Trophoblast cell (in vitro differentiated cells and primary cell): ENCODE measurements at regions not wholly inside any gene's neighbourhood (a gene's known extent, or its start where the extent isn't known, plus 50 kb on each side); places are given as distances from the start of the nearest gene placed in this dataset.
"Not testable (repeated sequence)": the region's sequence is repeated elsewhere in the genome, so short reads cannot be mapped to it uniquely, and the experiment has no call there.

Experiments
- DNase-seq, 2 donors: peaks; one replicate each; pipeline ENCODE4 v3.0.0-alpha.2; 2016
- H2AFZ ChIP-seq: 2 replicates; pipeline ENCODE4 v1.6.1; 2013; ENCODE audit warnings: low read length, moderate library complexity, mild to moderate bottlenecking; ENCODE audit not compliant: insufficient read depth, poor library complexity
- H2AK5ac ChIP-seq: 2 replicates; pipeline ENCODE4 v1.6.1; 2013; ENCODE audit warnings: mild to moderate bottlenecking, low read length
- H2BK120ac ChIP-seq: 2 replicates; pipeline ENCODE4 v1.6.1; 2013; ENCODE audit warnings: low read length, mild to moderate bottlenecking, moderate library complexity; ENCODE audit not compliant: insufficient read depth, poor library complexity
- H2BK12ac ChIP-seq: 2 replicates; pipeline ENCODE4 v1.6.1; 2013; ENCODE audit warnings: mild to moderate bottlenecking, low read length, moderate library complexity
- H2BK5ac ChIP-seq: 2 replicates; pipeline ENCODE4 v1.6.1; 2013; ENCODE audit warnings: low read length, low read depth, moderate library complexity, mild to moderate bottlenecking; ENCODE audit not compliant: poor library complexity
- H3K14ac ChIP-seq: 2 replicates; pipeline ENCODE4 v1.6.1; 2013; ENCODE audit warnings: mild to moderate bottlenecking, low read length
- H3K18ac ChIP-seq: 2 replicates; pipeline ENCODE4 v1.6.1; 2013; ENCODE audit warnings: mild to moderate bottlenecking, low read length
- H3K23ac ChIP-seq: 2 replicates; pipeline ENCODE4 v1.6.1; 2013; ENCODE audit warnings: low read length
- H3K27ac ChIP-seq: 2 replicates; pipeline ENCODE4 v1.5.1; 2013; ENCODE audit warnings: low read depth, mild to moderate bottlenecking, inconsistent platforms, low read length, moderate library complexity
- H3K27me3 ChIP-seq: 2 replicates; pipeline ENCODE4 v1.6.1; 2013; ENCODE audit warnings: inconsistent platforms, mild to moderate bottlenecking, low read length, moderate library complexity; ENCODE audit not compliant: insufficient read depth
- H3K36me3 ChIP-seq, 2 experiments: 1 replicate in 1 of 2; 2 replicates in 1 of 2; pipeline ENCODE4 v1.6.1; 2013; ENCODE audit warnings: low read length in 2 of 2, mild to moderate bottlenecking in 2 of 2, moderate library complexity in 1 of 2; ENCODE audit not compliant: insufficient read depth in 2 of 2, control insufficient read depth in 1 of 2
- H3K4ac ChIP-seq: 2 replicates; pipeline ENCODE4 v1.6.1; 2013; ENCODE audit warnings: low read depth, mild to moderate bottlenecking, low read length, moderate library complexity
- H3K4me1 ChIP-seq, 2 experiments: 1 replicate in 1 of 2; 2 replicates in 1 of 2; pipeline ENCODE4 v1.6.1; 2013; ENCODE audit warnings: low read length in 2 of 2, mild to moderate bottlenecking in 2 of 2, moderate library complexity in 1 of 2; ENCODE audit not compliant: insufficient read depth in 2 of 2, control insufficient read depth in 1 of 2
- H3K4me2 ChIP-seq: 2 replicates; pipeline ENCODE4 v1.6.1; 2013; ENCODE audit warnings: inconsistent platforms, mild to moderate bottlenecking, low read length, moderate library complexity
- H3K4me3 ChIP-seq: 2 replicates; pipeline ENCODE4 v1.5.1; 2013; ENCODE audit warnings: mild to moderate bottlenecking, low read depth, low read length, inconsistent platforms
- H3K79me1 ChIP-seq: one replicate; pipeline ENCODE4 v1.6.1; 2013; ENCODE audit warnings: low read length
- H3K79me2 ChIP-seq: 2 replicates; pipeline ENCODE4 v1.6.1; 2013; ENCODE audit warnings: low read length, mild to moderate bottlenecking; ENCODE audit not compliant: control insufficient read depth, insufficient read depth, poor library complexity
- H3K9ac ChIP-seq: 2 replicates; pipeline ENCODE4 v1.6.1; 2013; ENCODE audit warnings: mild to moderate bottlenecking, low read length
- H3K9me3 ChIP-seq: 2 replicates; pipeline ENCODE4 v1.6.1; 2013; ENCODE audit warnings: low read depth, mild to moderate bottlenecking, control low read depth, inconsistent platforms, low read length; ENCODE audit not compliant: insufficient read depth
- H4K12ac ChIP-seq: 2 replicates; pipeline ENCODE4 v1.6.1; 2013; ENCODE audit warnings: low read depth, mild to moderate bottlenecking, low read length, moderate library complexity
- H4K8ac ChIP-seq: 2 replicates; pipeline ENCODE4 v1.6.1; 2013; ENCODE audit warnings: low read depth, mild to moderate bottlenecking, low read length, moderate library complexity
- H4K91ac ChIP-seq: one replicate; pipeline ENCODE4 v1.6.1; 2013; ENCODE audit warnings: low read depth, mild to moderate bottlenecking, low read length, moderate library complexity
- WGBS: extraction: QIAGEN DNeasy Blood & Tissue Kit; methylation state at CpG from one replicate; pipeline ENCODE4 v1.1.7; 2013; ENCODE audit warnings: missing lambda C conversion rate; ENCODE audit not compliant: insufficient read length, insufficient coverage; ENCODE audit errors: extremely low coverage; 5-methylcytosine and 5-hydroxymethylcytosine counted together

- H4K91ac ChIP-seq, H3K4ac ChIP-seq, H2BK5ac ChIP-seq, H3K14ac ChIP-seq, H3K9ac ChIP-seq, H2BK120ac ChIP-seq, H3K27me3 ChIP-seq, H3K36me3 ChIP-seq, H4K8ac ChIP-seq, H3K4me3 ChIP-seq, H3K79me2 ChIP-seq, H2AFZ ChIP-seq, H3K18ac ChIP-seq, H4K12ac ChIP-seq, H3K23ac ChIP-seq, H3K9me3 ChIP-seq, H3K4me1 ChIP-seq, H3K79me1 ChIP-seq, H3K4me2 ChIP-seq, DNase-seq, H2BK12ac ChIP-seq, H3K27ac ChIP-seq, H2AK5ac ChIP-seq: not testable (repeated sequence)
- no CpG with 5 or more reads among the region's 3 CpGs for whole genome bisulfite sequencing
Measured at GRCh38 chr12:9415898-9416297, 191.8 kb downstream of the KLRB1 start.

GRCh38 chr12:9413862-9414261 is 193.9 kb downstream of the KLRB1 start:
- not testable (repeated sequence) for H3K18ac ChIP-seq, H3K36me3 ChIP-seq
- WGBS: no CpG with 5 or more reads among the region's 7 CpGs

DNA sequence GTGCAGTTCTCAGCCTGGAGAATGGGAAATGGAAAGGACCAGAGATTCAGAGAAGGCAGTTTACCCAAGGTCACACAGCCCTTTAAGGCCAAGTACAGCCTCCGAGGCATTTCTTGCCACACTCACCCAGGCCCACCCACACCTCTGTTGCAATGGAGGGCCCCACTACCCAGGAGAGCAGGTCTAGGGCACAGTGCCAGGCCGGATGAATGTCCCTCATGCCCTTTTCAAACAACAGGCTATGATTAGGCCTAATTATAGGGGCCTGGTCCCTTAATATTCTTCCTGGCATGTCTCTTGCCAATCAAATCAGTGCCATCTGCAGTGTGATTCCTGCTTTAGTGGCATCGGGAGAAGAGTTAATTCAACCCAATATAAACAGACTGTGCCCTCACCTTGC is 195.3 kb downstream of the KLRB1 start:
- WGBS: no CpG with 5 or more reads among the region's 3 CpGs
- H3K4me3 ChIP-seq, H4K12ac ChIP-seq, DNase-seq, H3K4me2 ChIP-seq, H3K79me2 ChIP-seq, H3K4me1 ChIP-seq, H2BK120ac ChIP-seq, H3K18ac ChIP-seq, H4K8ac ChIP-seq, H3K27ac ChIP-seq, H4K91ac ChIP-seq, H2BK12ac ChIP-seq, H3K9ac ChIP-seq, H3K9me3 ChIP-seq, H2BK5ac ChIP-seq, H2AFZ ChIP-seq, H3K27me3 ChIP-seq, H3K23ac ChIP-seq, H3K36me3 ChIP-seq, H3K14ac ChIP-seq, H3K79me1 ChIP-seq, H3K4ac ChIP-seq, H2AK5ac ChIP-seq: not testable (repeated sequence)

More at GRCh38 chr12:9413862-9414261, 193.9 kb downstream of the KLRB1 start:
- H3K9ac ChIP-seq, H2AFZ ChIP-seq, DNase-seq, H2BK12ac ChIP-seq, H3K14ac ChIP-seq, H3K4me2 ChIP-seq, H3K27ac ChIP-seq, H4K12ac ChIP-seq, H3K4ac ChIP-seq, H2AK5ac ChIP-seq, H3K9me3 ChIP-seq, H3K4me3 ChIP-seq, H2BK120ac ChIP-seq, H3K79me2 ChIP-seq, H4K91ac ChIP-seq, H3K27me3 ChIP-seq, H2BK5ac ChIP-seq, H3K23ac ChIP-seq, H3K79me1 ChIP-seq, H3K4me1 ChIP-seq, H4K8ac ChIP-seq: not testable (repeated sequence)

GRCh38 chr12:9411616-9412268 is 196.0 kb downstream of the KLRB1 start:
- not testable (repeated sequence) for H3K9me3 ChIP-seq, H2BK5ac ChIP-seq, H3K14ac ChIP-seq, H3K79me2 ChIP-seq, H3K27me3 ChIP-seq, H3K4ac ChIP-seq, H2BK12ac ChIP-seq, H3K4me1 ChIP-seq, H3K27ac ChIP-seq, H3K36me3 ChIP-seq, H3K9ac ChIP-seq, H4K12ac ChIP-seq, H2AFZ ChIP-seq, H3K18ac ChIP-seq, H4K91ac ChIP-seq, DNase-seq, H3K4me3 ChIP-seq, H2BK120ac ChIP-seq, H2AK5ac ChIP-seq, H3K4me2 ChIP-seq, H3K23ac ChIP-seq, H3K79me1 ChIP-seq, H4K8ac ChIP-seq
- no CpG with 5 or more reads among the region's 7 CpGs for WGBS
